PC-9 (cell line): ENCODE measurements at regions not wholly inside any gene's neighbourhood (a gene's known extent, or its start where the extent isn't known, plus 50 kb on each side); places are given as distances from the start of the nearest gene placed in this dataset.
A peak's percentile ranks its signal among the peaks of the same experiment; 100 is the strongest.

Experiments
- BruUV-seq: library from RNA; stranded (reverse); fragments of 400-500 nt; replicated peaks from 2 replicates; lab custom pipeline; 2021; lab: Mats Ljungman, UMichigan
- CTCF ChIA-PET: fragments of 300-600 bp; sonication (Branson Sonifier 250); formaldehyde crosslinking; loops from one replicate; lab custom pipeline; 2022; ENCODE audit warnings: antibody characterized with exemption; lab: Charles Lee
- POLR2A ChIA-PET: fragments of 300-600 bp; sonication (Branson Sonifier 250); formaldehyde crosslinking; loops from one replicate; lab custom pipeline; 2022; ENCODE audit warnings: antibody characterized with exemption; ENCODE audit not compliant: unreplicated experiment; lab: Charles Lee
- DNase-seq, 2 experiments: peaks; one replicate each; pipeline versions ENCODE4 v3.0.0 to v3.0.0-alpha.2; 2015 to 2022; ENCODE audit warnings: mixed read lengths in 1 of 2
- H2AFZ ChIP-seq: fragments of 200-600 bp; sonication (generic); 2 replicates; pipeline ENCODE4 v1.8.1; 2017; ENCODE audit warnings: antibody characterized with exemption
- H3F3A ChIP-seq: fragments of 200-600 bp; sonication (generic); 2 replicates; pipeline ENCODE4 v1.8.1; 2017; ENCODE audit warnings: antibody characterized with exemption, mild to moderate bottlenecking, low read depth; ENCODE audit not compliant: insufficient read depth
- H3K27ac ChIP-seq: fragments of 200-600 bp; sonication (generic); 2 replicates; pipeline ENCODE4 v1.6.1; 2016; ENCODE audit warnings: mixed run types
- H3K27me3 ChIP-seq: fragments of 200-600 bp; sonication (generic); 2 replicates; pipeline ENCODE4 v1.6.1; 2016; ENCODE audit warnings: low read depth, mixed run types; ENCODE audit not compliant: insufficient read depth
- H3K36me3 ChIP-seq: fragments of 200-600 bp; sonication (generic); 2 replicates; pipeline ENCODE4 v1.6.1; 2016; ENCODE audit warnings: low read depth, mixed run types
- H3K4me1 ChIP-seq: fragments of 200-600 bp; sonication (generic); replicated peaks from 2 replicates; pipeline ENCODE4 v1.6.1; 2016; ENCODE audit warnings: mixed run types; ENCODE audit not compliant: insufficient read depth
- H3K4me2 ChIP-seq: fragments of 200-600 bp; sonication (generic); 2 replicates; pipeline ENCODE4 v1.6.1; 2017; ENCODE audit warnings: mixed run types
- H3K4me3 ChIP-seq: fragments of 200-600 bp; sonication (generic); 2 replicates; pipeline ENCODE4 v1.6.1; 2016; ENCODE audit warnings: mixed run types
- H3K79me2 ChIP-seq: fragments of 200-600 bp; sonication (generic); 2 replicates; pipeline ENCODE4 v1.6.1; 2017; ENCODE audit warnings: low read depth, mixed run types
- H3K9me2 ChIP-seq: fragments of 200-600 bp; sonication (generic); 2 replicates; pipeline ENCODE4 v1.8.1; 2017; ENCODE audit warnings: mild to moderate bottlenecking; ENCODE audit not compliant: insufficient read depth
- H3K9me3 ChIP-seq: fragments of 200-600 bp; sonication (generic); 2 replicates; pipeline ENCODE4 v1.8.1; 2016; ENCODE audit warnings: low read depth; ENCODE audit not compliant: insufficient read depth
- H4K20me1 ChIP-seq: fragments of 200-600 bp; sonication (generic); 2 replicates; pipeline ENCODE4 v1.8.1; 2017; ENCODE audit not compliant: insufficient read depth
- CTCF ChIP-seq: fragments of 200-600 bp; sonication (generic); conservative IDR thresholded peaks from 2 replicates; pipeline ENCODE4 v1.6.1; 2017; ENCODE audit warnings: mixed run types, antibody characterized with exemption, mild to moderate bottlenecking, moderate library complexity
- EZH2 ChIP-seq: fragments of 200-600 bp; sonication (generic); IDR thresholded peaks from 2 replicates; pipeline ENCODE4 v1.8.0; 2017; ENCODE audit warnings: antibody characterized with exemption, low read depth
- intact Hi-C: fragments of 100-400 bp; cut with micrococcal nuclease; formaldehyde crosslinking; loops from one replicate; pipeline ENCODE4 v1.10.0; 2022; ENCODE audit not compliant: unreplicated experiment

DNA sequence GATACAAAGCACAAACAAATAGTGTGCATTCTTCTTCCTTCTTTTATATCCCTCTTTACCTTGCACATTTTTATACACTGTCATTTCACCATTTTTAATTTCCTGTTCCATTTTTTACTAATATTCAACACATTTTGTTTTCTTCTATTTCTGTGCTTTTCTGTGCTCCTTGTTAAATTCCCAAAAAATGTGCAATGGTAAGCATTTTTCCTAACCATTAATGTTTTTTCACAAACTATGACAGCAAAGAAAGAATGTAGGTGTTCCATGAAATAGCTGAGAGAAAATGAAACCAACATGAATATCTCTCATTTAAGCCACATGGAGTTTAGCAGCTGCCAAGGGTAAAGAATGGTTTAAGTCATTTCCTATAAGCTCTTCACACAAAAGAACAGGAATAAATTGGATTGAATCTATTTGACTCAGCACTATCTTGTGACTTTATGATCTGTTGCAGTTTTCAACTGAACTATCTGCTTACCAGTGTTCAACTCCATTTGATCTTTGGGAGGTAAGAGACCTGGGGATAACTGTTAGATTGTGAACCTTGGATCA lies 145.7 kb upstream of the CDH19 start:
- ChIA-PET CTCF (interaction anchor here (0.8 kb wide), 1 partner anchor 190 kb away, joined by 4 read pairs; no protein-coding TSS in a partner anchor), POLR2A (no interaction called here)
- no peaks in the 10 kb centered on the region for H4K20me1 ChIP-seq
- intact Hi-C loops = loop anchor here (2.0 to 5.0 kb wide), 2 partner anchors 43 to 182 kb away; no protein-coding TSS in a partner anchor
- BruUV-seq = no TSS peak
- H3K27me3 ChIP-seq = no peaks in the 10 kb centered on the region
- H3K4me1 ChIP-seq = no peaks in the 10 kb centered on the region
- no peak overlapping the region for H2AFZ ChIP-seq
- H3K4me3 ChIP-seq = no peak overlapping the region
- TF ChIP-seq EZH2 (no peak), CTCF (no peak)
- H3K36me3 ChIP-seq = no peaks in the 10 kb centered on the region
- no peaks in the 10 kb centered on the region for H3K9me3 ChIP-seq
- no peaks in the 10 kb centered on the region for H3F3A ChIP-seq
- H3K27ac ChIP-seq = no peak overlapping the region
- H3K9me2 ChIP-seq = no peaks in the 10 kb centered on the region
- H3K4me2 ChIP-seq = no peak overlapping the region
- DNase-seq = no peak
- H3K79me2 ChIP-seq = no peaks in the 10 kb centered on the region

GRCh38 chr18:66749030-66749429 lies 145.1 kb upstream of the CDH19 start:
- TF ChIP-seq EZH2 (no peak), CTCF (no peak; the same call in 1 of the 2 replicates)

GRCh38 chr18:66742832-66743231 lies 138.9 kb upstream of the CDH19 start:
- no peaks in the 10 kb centered on the region for H3K4me1 ChIP-seq
- no TSS peak for BruUV-seq
- no peaks in the 10 kb centered on the region for H3F3A ChIP-seq
- H3K27ac ChIP-seq = no peak overlapping the region
- intact Hi-C loops = no loop called here
- H3K4me2 ChIP-seq = no peak overlapping the region
- ChIA-PET CTCF (no interaction called here), POLR2A (no interaction called here)
- DNase-seq = no peak
- H3K36me3 ChIP-seq = no peaks in the 10 kb centered on the region
- TF ChIP-seq CTCF = no peak
- no peak for TF ChIP-seq EZH2
- H3K9me3 ChIP-seq = no peaks in the 10 kb centered on the region
- H2AFZ ChIP-seq = peak overlapping the region; percentile 43; the same call in 1 of the 2 replicates
- H3K79me2 ChIP-seq = no peaks in the 10 kb centered on the region
- no peak overlapping the region for H3K4me3 ChIP-seq
- H4K20me1 ChIP-seq = no peaks in the 10 kb centered on the region
- no peaks in the 10 kb centered on the region for H3K27me3 ChIP-seq
- peaks cover 3% of the 10 kb centered on the region; the same call in 1 of the 2 replicates for H3K9me2 ChIP-seq

More at GRCh38 chr18:66749030-66749429, 145.1 kb upstream of the CDH19 start:
- Histone ChIP-seq H2AFZ (0 out of 2 replicates have a peak overlapping the region, but pooled peaks have one; percentile 67), H3K9me3 (no peaks in the 10 kb centered on the region), H3K4me3 (no peak overlapping the region), H3K4me1 (no peaks in the 10 kb centered on the region), H3K4me2 (no peak overlapping the region), H4K20me1 (no peaks in the 10 kb centered on the region), H3K27me3 (no peaks in the 10 kb centered on the region), H3K36me3 (no peaks in the 10 kb centered on the region), H3F3A (no peaks in the 10 kb centered on the region), H3K27ac (no peak overlapping the region), H3K9me2 (no peaks in the 10 kb centered on the region), H3K79me2 (no peaks in the 10 kb centered on the region)
- ChIA-PET CTCF (interaction anchor here (0.8 kb wide), 1 partner anchor 189 kb away, joined by 4 read pairs; no protein-coding TSS in a partner anchor), POLR2A (no interaction called here)
- intact Hi-C loops = loop anchor here (2.0 to 5.0 kb wide), 2 partner anchors 42 to 182 kb away; no protein-coding TSS in a partner anchor
- BruUV-seq = no TSS peak
- no peak for DNase-seq
